WTC11 (cell line): ENCODE measurements at regions not wholly inside any gene's neighbourhood (a gene's known extent, or its start where the extent isn't known, plus 50 kb on each side); places are given as distances from the start of the nearest gene placed in this dataset.

Experiments used
- ESRRA ChIP-seq: sonication (generic); formaldehyde crosslinking; IDR thresholded peaks from 2 replicates; pipeline ENCODE4 v1.8.1; 2022; ENCODE audit warnings: mild to moderate bottlenecking, missing genetic modification reagents, borderline replicate concordance
- IRF2 ChIP-seq: sonication (generic); formaldehyde crosslinking; IDR thresholded peaks from 2 replicates; pipeline ENCODE4 v1.8.0; 2022; ENCODE audit warnings: low read depth, missing genetic modification reagents, borderline replicate concordance
- NR2C2 ChIP-seq: sonication (generic); formaldehyde crosslinking; IDR thresholded peaks from 2 replicates; pipeline ENCODE4 v1.8.0; 2022; ENCODE audit warnings: mild to moderate bottlenecking, missing genetic modification reagents
- TF ChIP-seq, protein P1 (sequence below): fragments of 200-600 bp; IDR thresholded peaks from 2 replicates; pipeline ENCODE4 v1.8.0; 2022; ENCODE audit warnings: antibody characterized with exemption
- TF ChIP-seq, protein P2 (sequence below): sonication (generic); formaldehyde crosslinking; IDR thresholded peaks from 2 replicates; pipeline ENCODE4 v1.8.0; 2023; ENCODE audit warnings: missing genetic modification reagents
- TF ChIP-seq, protein P3 (sequence below): sonication (generic); formaldehyde crosslinking; IDR thresholded peaks from 2 replicates; pipeline ENCODE4 v1.8.1; 2023; ENCODE audit warnings: mild to moderate bottlenecking, missing genetic modification reagents
- TF ChIP-seq, protein P4 (sequence below): sonication (generic); formaldehyde crosslinking; IDR thresholded peaks from 2 replicates; pipeline ENCODE4 v1.8.1; 2022; ENCODE audit warnings: low read depth, mild to moderate bottlenecking, moderate library complexity, missing genetic modification reagents, borderline replicate concordance
- TF ChIP-seq, protein P5 (sequence below): sonication (generic); formaldehyde crosslinking; conservative IDR thresholded peaks from 2 replicates; pipeline ENCODE4 v1.8.1; 2023; ENCODE audit warnings: mild to moderate bottlenecking, low read depth, missing genetic modification reagents, moderate library complexity
- TF ChIP-seq, protein P6 (sequence below): sonication (generic); formaldehyde crosslinking; IDR thresholded peaks from 2 replicates; pipeline ENCODE4 v1.8.0; 2022; ENCODE audit warnings: mild to moderate bottlenecking, missing genetic modification reagents
- TF ChIP-seq, protein P7 (sequence below): sonication (generic); formaldehyde crosslinking; conservative IDR thresholded peaks from 2 replicates; pipeline ENCODE4 v1.8.1; 2022; ENCODE audit warnings: mild to moderate bottlenecking, missing genetic modification reagents

DNA sequence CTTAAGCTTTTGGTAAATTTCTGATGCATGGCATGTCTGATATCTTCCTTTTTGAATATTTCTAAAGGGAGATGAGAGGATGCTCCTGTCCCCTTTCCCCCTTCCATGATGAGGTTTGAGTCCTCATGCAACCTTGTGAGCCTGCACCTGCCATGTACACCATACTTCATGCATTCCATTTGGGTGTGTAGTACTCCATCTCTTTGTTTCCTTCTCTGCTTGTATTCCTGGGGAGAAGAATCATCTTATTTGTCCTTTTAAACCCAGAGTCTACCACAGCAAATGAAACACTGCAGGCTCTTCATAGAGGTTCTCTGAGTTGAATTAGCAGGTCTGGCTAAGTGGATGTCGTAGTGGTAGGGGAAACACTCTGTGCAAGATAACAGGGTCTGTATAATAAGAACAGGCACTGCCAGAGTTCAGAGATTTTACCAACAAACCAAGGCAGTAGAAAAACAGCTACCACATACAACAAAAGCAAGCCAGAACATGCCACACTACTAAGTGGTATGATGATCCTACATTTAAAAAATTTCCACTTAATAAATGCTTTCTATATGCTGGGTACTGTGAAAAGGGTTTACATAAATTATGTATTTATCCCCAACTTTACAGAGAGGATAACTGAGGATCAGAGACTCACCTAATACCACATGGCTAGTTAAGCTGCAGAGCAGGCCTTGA lies 439.8 kb upstream of the GRIA1 start:
- TF ChIP-seq ESRRA (no peak), NR2C2 (CRISPR knock-in tag) (no peak), IRF2 (CRISPR knock-in tag) (no peak)
- TF ChIP-seq, protein P1, sequence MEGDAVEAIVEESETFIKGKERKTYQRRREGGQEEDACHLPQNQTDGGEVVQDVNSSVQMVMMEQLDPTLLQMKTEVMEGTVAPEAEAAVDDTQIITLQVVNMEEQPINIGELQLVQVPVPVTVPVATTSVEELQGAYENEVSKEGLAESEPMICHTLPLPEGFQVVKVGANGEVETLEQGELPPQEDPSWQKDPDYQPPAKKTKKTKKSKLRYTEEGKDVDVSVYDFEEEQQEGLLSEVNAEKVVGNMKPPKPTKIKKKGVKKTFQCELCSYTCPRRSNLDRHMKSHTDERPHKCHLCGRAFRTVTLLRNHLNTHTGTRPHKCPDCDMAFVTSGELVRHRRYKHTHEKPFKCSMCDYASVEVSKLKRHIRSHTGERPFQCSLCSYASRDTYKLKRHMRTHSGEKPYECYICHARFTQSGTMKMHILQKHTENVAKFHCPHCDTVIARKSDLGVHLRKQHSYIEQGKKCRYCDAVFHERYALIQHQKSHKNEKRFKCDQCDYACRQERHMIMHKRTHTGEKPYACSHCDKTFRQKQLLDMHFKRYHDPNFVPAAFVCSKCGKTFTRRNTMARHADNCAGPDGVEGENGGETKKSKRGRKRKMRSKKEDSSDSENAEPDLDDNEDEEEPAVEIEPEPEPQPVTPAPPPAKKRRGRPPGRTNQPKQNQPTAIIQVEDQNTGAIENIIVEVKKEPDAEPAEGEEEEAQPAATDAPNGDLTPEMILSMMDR, result no peak
- TF ChIP-seq, protein P2, sequence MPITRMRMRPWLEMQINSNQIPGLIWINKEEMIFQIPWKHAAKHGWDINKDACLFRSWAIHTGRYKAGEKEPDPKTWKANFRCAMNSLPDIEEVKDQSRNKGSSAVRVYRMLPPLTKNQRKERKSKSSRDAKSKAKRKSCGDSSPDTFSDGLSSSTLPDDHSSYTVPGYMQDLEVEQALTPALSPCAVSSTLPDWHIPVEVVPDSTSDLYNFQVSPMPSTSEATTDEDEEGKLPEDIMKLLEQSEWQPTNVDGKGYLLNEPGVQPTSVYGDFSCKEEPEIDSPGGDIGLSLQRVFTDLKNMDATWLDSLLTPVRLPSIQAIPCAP (CRISPR knock-in tag), result no peak
- TF ChIP-seq, protein P3, sequence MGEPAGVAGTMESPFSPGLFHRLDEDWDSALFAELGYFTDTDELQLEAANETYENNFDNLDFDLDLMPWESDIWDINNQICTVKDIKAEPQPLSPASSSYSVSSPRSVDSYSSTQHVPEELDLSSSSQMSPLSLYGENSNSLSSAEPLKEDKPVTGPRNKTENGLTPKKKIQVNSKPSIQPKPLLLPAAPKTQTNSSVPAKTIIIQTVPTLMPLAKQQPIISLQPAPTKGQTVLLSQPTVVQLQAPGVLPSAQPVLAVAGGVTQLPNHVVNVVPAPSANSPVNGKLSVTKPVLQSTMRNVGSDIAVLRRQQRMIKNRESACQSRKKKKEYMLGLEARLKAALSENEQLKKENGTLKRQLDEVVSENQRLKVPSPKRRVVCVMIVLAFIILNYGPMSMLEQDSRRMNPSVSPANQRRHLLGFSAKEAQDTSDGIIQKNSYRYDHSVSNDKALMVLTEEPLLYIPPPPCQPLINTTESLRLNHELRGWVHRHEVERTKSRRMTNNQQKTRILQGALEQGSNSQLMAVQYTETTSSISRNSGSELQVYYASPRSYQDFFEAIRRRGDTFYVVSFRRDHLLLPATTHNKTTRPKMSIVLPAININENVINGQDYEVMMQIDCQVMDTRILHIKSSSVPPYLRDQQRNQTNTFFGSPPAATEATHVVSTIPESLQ (CRISPR knock-in tag), result no peak
- TF ChIP-seq, protein P4, sequence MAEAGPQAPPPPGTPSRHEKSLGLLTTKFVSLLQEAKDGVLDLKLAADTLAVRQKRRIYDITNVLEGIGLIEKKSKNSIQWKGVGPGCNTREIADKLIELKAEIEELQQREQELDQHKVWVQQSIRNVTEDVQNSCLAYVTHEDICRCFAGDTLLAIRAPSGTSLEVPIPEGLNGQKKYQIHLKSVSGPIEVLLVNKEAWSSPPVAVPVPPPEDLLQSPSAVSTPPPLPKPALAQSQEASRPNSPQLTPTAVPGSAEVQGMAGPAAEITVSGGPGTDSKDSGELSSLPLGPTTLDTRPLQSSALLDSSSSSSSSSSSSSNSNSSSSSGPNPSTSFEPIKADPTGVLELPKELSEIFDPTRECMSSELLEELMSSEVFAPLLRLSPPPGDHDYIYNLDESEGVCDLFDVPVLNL, result no peak
- TF ChIP-seq, protein P5, sequence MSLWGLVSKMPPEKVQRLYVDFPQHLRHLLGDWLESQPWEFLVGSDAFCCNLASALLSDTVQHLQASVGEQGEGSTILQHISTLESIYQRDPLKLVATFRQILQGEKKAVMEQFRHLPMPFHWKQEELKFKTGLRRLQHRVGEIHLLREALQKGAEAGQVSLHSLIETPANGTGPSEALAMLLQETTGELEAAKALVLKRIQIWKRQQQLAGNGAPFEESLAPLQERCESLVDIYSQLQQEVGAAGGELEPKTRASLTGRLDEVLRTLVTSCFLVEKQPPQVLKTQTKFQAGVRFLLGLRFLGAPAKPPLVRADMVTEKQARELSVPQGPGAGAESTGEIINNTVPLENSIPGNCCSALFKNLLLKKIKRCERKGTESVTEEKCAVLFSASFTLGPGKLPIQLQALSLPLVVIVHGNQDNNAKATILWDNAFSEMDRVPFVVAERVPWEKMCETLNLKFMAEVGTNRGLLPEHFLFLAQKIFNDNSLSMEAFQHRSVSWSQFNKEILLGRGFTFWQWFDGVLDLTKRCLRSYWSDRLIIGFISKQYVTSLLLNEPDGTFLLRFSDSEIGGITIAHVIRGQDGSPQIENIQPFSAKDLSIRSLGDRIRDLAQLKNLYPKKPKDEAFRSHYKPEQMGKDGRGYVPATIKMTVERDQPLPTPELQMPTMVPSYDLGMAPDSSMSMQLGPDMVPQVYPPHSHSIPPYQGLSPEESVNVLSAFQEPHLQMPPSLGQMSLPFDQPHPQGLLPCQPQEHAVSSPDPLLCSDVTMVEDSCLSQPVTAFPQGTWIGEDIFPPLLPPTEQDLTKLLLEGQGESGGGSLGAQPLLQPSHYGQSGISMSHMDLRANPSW (CRISPR knock-in tag), result no peak
- TF ChIP-seq, protein P6, sequence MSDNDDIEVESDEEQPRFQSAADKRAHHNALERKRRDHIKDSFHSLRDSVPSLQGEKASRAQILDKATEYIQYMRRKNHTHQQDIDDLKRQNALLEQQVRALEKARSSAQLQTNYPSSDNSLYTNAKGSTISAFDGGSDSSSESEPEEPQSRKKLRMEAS (CRISPR knock-in tag), result no peak
- TF ChIP-seq, protein P7, sequence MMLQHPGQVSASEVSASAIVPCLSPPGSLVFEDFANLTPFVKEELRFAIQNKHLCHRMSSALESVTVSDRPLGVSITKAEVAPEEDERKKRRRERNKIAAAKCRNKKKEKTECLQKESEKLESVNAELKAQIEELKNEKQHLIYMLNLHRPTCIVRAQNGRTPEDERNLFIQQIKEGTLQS, result no peak
